Fibroblast of the aortic adventitia (primary cell): ENCODE measurements at regions not wholly inside any gene's neighbourhood (a gene's known extent, or its start where the extent isn't known, plus 50 kb on each side); places are given as distances from the start of the nearest gene placed in this dataset.
"Not testable (repeated sequence)": the region's sequence is repeated elsewhere in the genome, so short reads cannot be mapped to it uniquely, and the experiment has no call there.

Experiments used
- DNase-seq: peaks from one replicate; pipeline ENCODE4 v3.0.0-alpha.2; 2010; ENCODE audit warnings: low read depth
- H3K4me3 ChIP-seq: 2 replicates; pipeline ENCODE4 v1.5.1; 2011; ENCODE audit warnings: low read depth, mild to moderate bottlenecking, control low read depth, low read length, moderate library complexity
- TF ChIP-seq, protein P1 (sequence below): IDR thresholded peaks from 2 replicates; pipeline ENCODE4 v1.5.1; 2011; ENCODE audit warnings: mild to moderate bottlenecking, low read length, control low read depth, inconsistent platforms; ENCODE audit not compliant: insufficient read depth

DNA sequence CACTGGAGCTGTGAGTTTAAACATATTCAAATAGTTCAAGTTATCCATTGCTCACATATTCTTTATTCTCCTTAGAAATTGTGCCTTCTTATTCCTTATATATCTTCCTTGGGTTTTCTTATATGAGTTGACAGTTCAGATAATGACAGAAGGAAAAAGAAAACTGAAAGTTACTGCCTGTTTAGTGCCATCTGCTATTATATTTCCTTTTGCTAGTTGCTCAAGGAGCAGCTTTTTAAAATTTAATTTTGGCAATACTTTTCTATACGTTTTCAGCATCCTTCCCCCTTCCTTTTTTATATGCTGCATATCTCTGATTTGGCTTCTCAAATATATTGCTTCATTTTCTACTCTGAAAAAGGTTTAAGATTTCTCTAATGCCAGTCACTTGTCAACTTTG lies 903.1 kb upstream of the SPRY2 start:
- H3K4me3 ChIP-seq = no peak overlapping the region
- TF ChIP-seq, protein P1, sequence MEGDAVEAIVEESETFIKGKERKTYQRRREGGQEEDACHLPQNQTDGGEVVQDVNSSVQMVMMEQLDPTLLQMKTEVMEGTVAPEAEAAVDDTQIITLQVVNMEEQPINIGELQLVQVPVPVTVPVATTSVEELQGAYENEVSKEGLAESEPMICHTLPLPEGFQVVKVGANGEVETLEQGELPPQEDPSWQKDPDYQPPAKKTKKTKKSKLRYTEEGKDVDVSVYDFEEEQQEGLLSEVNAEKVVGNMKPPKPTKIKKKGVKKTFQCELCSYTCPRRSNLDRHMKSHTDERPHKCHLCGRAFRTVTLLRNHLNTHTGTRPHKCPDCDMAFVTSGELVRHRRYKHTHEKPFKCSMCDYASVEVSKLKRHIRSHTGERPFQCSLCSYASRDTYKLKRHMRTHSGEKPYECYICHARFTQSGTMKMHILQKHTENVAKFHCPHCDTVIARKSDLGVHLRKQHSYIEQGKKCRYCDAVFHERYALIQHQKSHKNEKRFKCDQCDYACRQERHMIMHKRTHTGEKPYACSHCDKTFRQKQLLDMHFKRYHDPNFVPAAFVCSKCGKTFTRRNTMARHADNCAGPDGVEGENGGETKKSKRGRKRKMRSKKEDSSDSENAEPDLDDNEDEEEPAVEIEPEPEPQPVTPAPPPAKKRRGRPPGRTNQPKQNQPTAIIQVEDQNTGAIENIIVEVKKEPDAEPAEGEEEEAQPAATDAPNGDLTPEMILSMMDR = no peak
- no peak for DNase-seq

GRCh38 chr13:81230386-81230785 lies 889.5 kb upstream of the SPRY2 start:
- no peak overlapping the region for H3K4me3 ChIP-seq
- TF ChIP-seq, protein P1 = no peak
- DNase-seq = no peak

- not testable (repeated sequence) for DNase-seq, H3K4me3 ChIP-seq
Measured at GRCh38 chr13:81226830-81227229, 885.9 kb upstream of the SPRY2 start.

- TF ChIP-seq, protein P1 = no peak
- H3K4me3 ChIP-seq = no peak overlapping the region
- no peak for DNase-seq
Measured at GRCh38 chr13:81224209-81224833, 883.4 kb upstream of the SPRY2 start.

GRCh38 chr13:81223778-81224177 lies 882.9 kb upstream of the SPRY2 start:
- no peak overlapping the region for H3K4me3 ChIP-seq
- TF ChIP-seq, protein P1 = no peak
- no peak for DNase-seq

GRCh38 chr13:81211713-81212112 lies 870.8 kb upstream of the SPRY2 start:
- TF ChIP-seq, protein P1 = no peak
- H3K4me3 ChIP-seq = no peak overlapping the region
- DNase-seq = no peak

- peak; percentile 4 for DNase-seq
- TF ChIP-seq, protein P1 = no peak
Measured at GRCh38 chr13:81207636-81208035, 866.7 kb upstream of the SPRY2 start.

More at GRCh38 chr13:81207636-81208035, 866.7 kb upstream of the SPRY2 start:
- H3K4me3 ChIP-seq = no peak overlapping the region
